GM18867 (cell line): ENCODE measurements at regions not wholly inside any gene's neighbourhood (a gene's known extent, or its start where the extent isn't known, plus 50 kb on each side); places are given as distances from the start of the nearest gene placed in this dataset.
"Not testable (repeated sequence)": the region's sequence is repeated elsewhere in the genome, so short reads cannot be mapped to it uniquely, and the experiment has no call there.

Source experiments
- ATAC-seq: cut with Tn5 transposase; IDR thresholded peaks from one replicate; pipeline ENCODE4 v1.9.1; 2021; ENCODE audit warnings: mild to moderate bottlenecking, moderate library complexity; ENCODE audit not compliant: unreplicated experiment

GRCh38 chr5:52255308-52255707 is 532.4 kb upstream of the ITGA1 start:
- no peak for ATAC-seq

- no peak for ATAC-seq
These were observed 524.9 kb upstream of the ITGA1 start for GRCh38 chr5:52262844-52263243.

- ATAC-seq = no peak
These were observed 518.3 kb upstream of the ITGA1 start for GRCh38 chr5:52269401-52269800.

GRCh38 chr5:52269859-52270258 is 517.9 kb upstream of the ITGA1 start:
- ATAC-seq = no peak

GRCh38 chr5:52275639-52276038 is 512.1 kb upstream of the ITGA1 start:
- no peak for ATAC-seq

- no peak for ATAC-seq
These were observed 510.6 kb upstream of the ITGA1 start for GRCh38 chr5:52277101-52277500.

- ATAC-seq = no peak
These were observed 505.1 kb upstream of the ITGA1 start for GRCh38 chr5:52282647-52283046.

- ATAC-seq = no peak
These were observed 504.5 kb upstream of the ITGA1 start for GRCh38 chr5:52283221-52283620.

- ATAC-seq = no peak
These were observed 486.9 kb upstream of the ITGA1 start for GRCh38 chr5:52300703-52301372.

- not testable (repeated sequence) for ATAC-seq
These were observed 482.9 kb upstream of the ITGA1 start for GRCh38 chr5:52304816-52305215.

GRCh38 chr5:52328220-52328806 is 459.4 kb upstream of the ITGA1 start:
- no peak for ATAC-seq

GRCh38 chr5:52331725-52332124 is 456.0 kb upstream of the ITGA1 start:
- ATAC-seq = no peak

GRCh38 chr5:52334367-52334766 is 453.3 kb upstream of the ITGA1 start:
- ATAC-seq = no peak

GRCh38 chr5:52339285-52339684 is 448.4 kb upstream of the ITGA1 start:
- ATAC-seq = peak; percentile 80

GRCh38 chr5:52342361-52342760 is 445.4 kb upstream of the ITGA1 start:
- ATAC-seq = no peak

GRCh38 chr5:52356311-52356918 is 431.3 kb upstream of the ITGA1 start:
- ATAC-seq = no peak

- no peak for ATAC-seq
These were observed 428.5 kb upstream of the ITGA1 start for GRCh38 chr5:52359261-52359660.

- ATAC-seq = no peak
These were observed 426.7 kb upstream of the ITGA1 start for GRCh38 chr5:52360985-52361384.

- no peak for ATAC-seq
These were observed 413.4 kb upstream of the ITGA1 start for GRCh38 chr5:52374286-52374685.

- no peak for ATAC-seq
These were observed 411.7 kb upstream of the ITGA1 start for GRCh38 chr5:52375969-52376368.

GRCh38 chr5:52376592-52376991 is 411.1 kb upstream of the ITGA1 start:
- no peak for ATAC-seq

GRCh38 chr5:52378237-52378636 is 409.5 kb upstream of the ITGA1 start:
- no peak for ATAC-seq
